ENCODE measurements at regions not wholly inside any gene's neighbourhood (a gene's known extent, or its start where the extent isn't known, plus 50 kb on each side); places are given as distances from the start of the nearest gene placed in this dataset.

GRCh38 chr2:142582317-142582716 lies 295.1 kb upstream of the KYNU start (continued):
- TF ChIP-seq SP4 (IDR thresholded peaks at IDR 0.05; ENCODE audit: low read length), result no peak
- TF ChIP-seq RBBP5 (IDR thresholded peaks at IDR 0.05; ENCODE audit: borderline replicate concordance, low read depth, low read length), result no peak

Measured in H1 (cell line).